Uterus (tissue), 3 donors: ENCODE measurements at regions not wholly inside any gene's neighbourhood (a gene's known extent, or its start where the extent isn't known, plus 50 kb on each side); places are given as distances from the start of the nearest gene placed in this dataset.
"Not testable (repeated sequence)": the region's sequence is repeated elsewhere in the genome, so short reads cannot be mapped to it uniquely, and the experiment has no call there.

ENCODE experiments used
- DNase-seq, 2 donors: peaks; one replicate each; pipeline ENCODE4 v3.0.0-alpha.2; 2019 to 2020
- H3K27ac ChIP-seq, 2 donors: fragments of 200-600 bp; sonication (generic); 1 replicate in 1 of 2; 2 replicates in 1 of 2; pipeline ENCODE4 v1.5.1; 2016 to 2018
- H3K27me3 ChIP-seq, 2 donors: fragments of 200-600 bp; sonication (generic); one replicate each; pipeline ENCODE4 v1.5.1; 2018 to 2019; ENCODE audit warnings: control low read depth in 1 of 2
- H3K36me3 ChIP-seq, 2 donors: fragments of 200-600 bp; sonication (generic); one replicate each; pipeline ENCODE4 v1.5.1; 2019; ENCODE audit warnings: control low read depth in 1 of 2
- H3K4me1 ChIP-seq, 2 donors: fragments of 200-600 bp; sonication (generic); one replicate each; pipeline ENCODE4 v1.5.1; 2018 to 2019; ENCODE audit warnings: control low read depth in 1 of 2
- H3K4me3 ChIP-seq, 2 donors: fragments of 200-600 bp; sonication (generic); 1 replicate in 1 of 2; 2 replicates in 1 of 2; pipeline ENCODE4 v1.5.1; 2018 to 2019; ENCODE audit warnings: mild to moderate bottlenecking in 1 of 2
- H3K9me3 ChIP-seq, 2 donors: fragments of 200-600 bp; sonication (generic); one replicate each; pipeline ENCODE4 v1.5.1; 2019; ENCODE audit warnings: control low read depth in 1 of 2
- POLR2A ChIP-seq, 2 donors: fragments of 450-650 bp; IDR thresholded peaks; one replicate each; pipeline ENCODE4 v1.6.1; 2016; ENCODE audit warnings: antibody characterized with exemption in 2 of 2, mild to moderate bottlenecking in 1 of 2, moderate library complexity in 1 of 2
- intact Hi-C: fragments of 100-400 bp; cut with DNase I; formaldehyde crosslinking; loops from one replicate; pipeline ENCODE4 v1.15.1; 2023; ENCODE audit warnings: low total_unique reads
- TF ChIP-seq, protein P1 (sequence below), 4 experiments: fragments of 200-600 bp in 2 of 4; fragments of 450-650 bp in 2 of 4; sonication (generic) in 2 of 4; IDR thresholded peaks; one replicate each; pipeline ENCODE4 v1.5.1; 2016 to 2019; ENCODE audit warnings: antibody characterized with exemption in 4 of 4, mild to moderate bottlenecking in 2 of 4, moderate library complexity in 1 of 4
- donor health status: DM: yes; HTN: yes; CAD: no.

DNA sequence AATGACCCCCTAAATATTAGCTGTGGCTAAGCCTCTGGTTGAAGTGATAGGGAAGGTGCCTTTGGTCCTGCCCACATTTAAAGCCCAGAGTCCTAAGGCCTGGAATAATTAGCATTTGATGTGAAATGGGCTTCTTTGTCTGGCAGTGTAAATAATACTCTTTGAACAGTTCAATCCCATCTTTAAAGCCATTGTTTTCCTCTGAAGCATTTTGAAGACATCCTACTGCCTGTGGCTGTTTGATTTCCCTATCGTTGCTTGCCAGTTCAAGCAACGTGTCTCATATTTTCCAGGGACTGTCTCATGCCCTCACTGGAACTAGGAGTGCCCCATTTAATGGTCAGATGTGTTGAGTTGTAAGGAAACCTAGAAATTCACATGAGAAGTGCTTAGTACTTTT lies 89.3 kb upstream of the BTN3A2 start:
- Histone ChIP-seq H3K27me3 (peaks cover under 1 to 4% of the 10 kb centered on the region in 2 donors), H3K9me3 (no peaks in the 10 kb centered on the region), H3K4me3 (no peak overlapping the region), H3K27ac (no peak overlapping the region), H3K36me3 (no peaks in the 10 kb centered on the region), H3K4me1 (peaks cover 0 to 4% of the 10 kb centered on the region in 2 donors)
- DNase-seq = no peak
- TF ChIP-seq, protein P1, sequence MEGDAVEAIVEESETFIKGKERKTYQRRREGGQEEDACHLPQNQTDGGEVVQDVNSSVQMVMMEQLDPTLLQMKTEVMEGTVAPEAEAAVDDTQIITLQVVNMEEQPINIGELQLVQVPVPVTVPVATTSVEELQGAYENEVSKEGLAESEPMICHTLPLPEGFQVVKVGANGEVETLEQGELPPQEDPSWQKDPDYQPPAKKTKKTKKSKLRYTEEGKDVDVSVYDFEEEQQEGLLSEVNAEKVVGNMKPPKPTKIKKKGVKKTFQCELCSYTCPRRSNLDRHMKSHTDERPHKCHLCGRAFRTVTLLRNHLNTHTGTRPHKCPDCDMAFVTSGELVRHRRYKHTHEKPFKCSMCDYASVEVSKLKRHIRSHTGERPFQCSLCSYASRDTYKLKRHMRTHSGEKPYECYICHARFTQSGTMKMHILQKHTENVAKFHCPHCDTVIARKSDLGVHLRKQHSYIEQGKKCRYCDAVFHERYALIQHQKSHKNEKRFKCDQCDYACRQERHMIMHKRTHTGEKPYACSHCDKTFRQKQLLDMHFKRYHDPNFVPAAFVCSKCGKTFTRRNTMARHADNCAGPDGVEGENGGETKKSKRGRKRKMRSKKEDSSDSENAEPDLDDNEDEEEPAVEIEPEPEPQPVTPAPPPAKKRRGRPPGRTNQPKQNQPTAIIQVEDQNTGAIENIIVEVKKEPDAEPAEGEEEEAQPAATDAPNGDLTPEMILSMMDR (IDR thresholded peaks at IDR 0.05) = no peak
- TF ChIP-seq POLR2A (IDR thresholded peaks at IDR 0.05) = no peak
- intact Hi-C loops = loop anchor here (10.0 kb wide), 1 partner anchor 51 kb away; a partner anchor contains a TSS

DNA sequence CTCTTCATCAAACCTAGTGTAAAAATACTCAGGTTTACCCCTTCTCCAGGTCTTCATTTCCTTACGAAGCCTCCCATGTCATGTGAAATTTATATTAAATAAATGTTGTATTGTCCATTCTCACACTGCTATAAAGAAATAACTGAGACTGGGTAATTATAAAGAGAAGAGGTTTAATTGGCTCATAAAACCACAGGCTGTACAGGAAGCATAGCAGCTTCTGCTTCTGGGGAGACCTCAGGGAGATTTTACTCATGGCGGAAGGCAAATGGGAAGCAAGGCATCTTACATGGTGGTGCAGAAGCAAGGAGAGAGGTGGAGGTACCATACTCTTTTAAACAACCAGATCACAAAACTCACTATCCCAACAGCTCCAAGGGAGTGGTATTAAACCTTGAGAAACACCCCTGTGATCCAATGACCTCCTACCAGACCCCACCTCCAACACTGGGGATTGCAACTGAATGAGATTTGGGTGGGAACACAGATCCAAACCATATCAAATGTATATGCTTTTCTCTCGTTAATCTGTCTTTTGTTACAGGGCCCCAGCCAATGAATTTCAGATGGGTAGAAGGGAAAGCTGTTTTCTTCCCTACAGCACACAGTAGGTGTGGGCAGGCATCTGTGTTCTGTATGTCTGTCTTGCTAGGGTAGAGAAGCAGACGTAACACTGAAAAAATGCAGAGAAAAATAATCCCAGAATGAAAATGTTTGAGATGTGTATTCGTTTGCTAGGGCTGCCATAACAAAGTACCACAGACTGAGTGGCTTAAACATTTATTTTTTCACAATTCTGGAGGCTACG lies 88.0 kb upstream of the BTN3A2 start:
- Histone ChIP-seq H3K9me3 (no peaks in the 10 kb centered on the region), H3K27me3 (peaks cover 0 to 4% of the 10 kb centered on the region in 2 donors), H3K4me3 (no peak overlapping the region), H3K4me1 (peaks cover 0 to 4% of the 10 kb centered on the region in 2 donors), H3K27ac (no peak overlapping the region), H3K36me3 (no peaks in the 10 kb centered on the region)
- TF ChIP-seq, protein P1 (IDR thresholded peaks at IDR 0.05) = no peak
- TF ChIP-seq POLR2A (IDR thresholded peaks at IDR 0.05) = no peak
- DNase-seq = no peak
- intact Hi-C loops = loop anchor here (10.0 kb wide), 1 partner anchor 52 kb away; a partner anchor contains a TSS

DNA sequence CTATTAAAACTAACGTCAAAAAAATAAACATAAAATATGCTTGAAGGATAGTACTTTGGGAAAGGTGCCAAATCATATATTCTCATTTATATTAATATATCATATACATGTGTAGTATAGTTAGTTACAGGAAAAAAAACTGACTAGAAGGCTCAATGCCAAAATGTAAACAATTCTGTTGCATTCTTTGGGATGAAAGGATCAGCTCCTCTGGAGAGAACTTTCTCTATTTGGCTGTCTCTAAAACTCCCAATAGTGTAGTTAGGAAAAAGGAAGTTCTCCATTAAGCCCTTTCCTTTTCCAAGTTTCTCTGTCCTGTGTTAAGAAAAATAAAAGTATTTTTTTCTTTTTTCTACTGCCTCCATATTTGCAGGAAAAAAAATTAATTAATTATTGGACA lies 86.5 kb upstream of the BTN3A2 start:
- no peaks in the 10 kb centered on the region for H3K4me1 ChIP-seq
- H3K36me3 ChIP-seq = no peaks in the 10 kb centered on the region
- no peaks in the 10 kb centered on the region for H3K27me3 ChIP-seq
- TF ChIP-seq POLR2A (IDR thresholded peaks at IDR 0.05) = no peak
- TF ChIP-seq, protein P1 (IDR thresholded peaks at IDR 0.05) = no peak
- H3K4me3 ChIP-seq = no peak overlapping the region
- intact Hi-C loops = loop anchor here (10.0 kb wide), 1 partner anchor 54 kb away; a partner anchor contains a TSS
- H3K9me3 ChIP-seq = no peaks in the 10 kb centered on the region
- DNase-seq = no peak
- no peak overlapping the region for H3K27ac ChIP-seq

DNA sequence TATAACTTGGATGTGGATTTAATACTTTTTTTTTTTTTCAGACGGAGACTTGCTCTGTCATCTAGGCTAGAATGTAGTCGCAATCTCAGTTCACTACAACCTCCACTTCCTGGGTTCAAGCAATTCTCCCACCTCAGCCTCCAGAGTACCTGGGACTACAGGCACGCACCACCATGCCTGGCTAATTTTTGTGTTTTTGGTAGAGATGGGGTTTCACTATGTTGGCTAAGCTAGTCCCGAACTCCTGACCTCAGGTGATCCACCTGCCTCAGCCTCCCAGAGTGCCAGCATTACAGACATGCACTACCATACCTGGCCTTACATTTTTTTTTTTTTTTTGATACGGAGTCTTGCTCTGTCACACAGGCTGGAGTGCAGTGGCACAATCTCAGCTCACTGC lies 85.6 kb upstream of the BTN3A2 start:
- not testable (repeated sequence) for H3K27me3 ChIP-seq, DNase-seq, H3K4me3 ChIP-seq, H3K9me3 ChIP-seq, H3K27ac ChIP-seq, H3K36me3 ChIP-seq, H3K4me1 ChIP-seq
- intact Hi-C loops = loop anchor here (10.0 kb wide), 1 partner anchor 55 kb away; a partner anchor contains a TSS

DNA sequence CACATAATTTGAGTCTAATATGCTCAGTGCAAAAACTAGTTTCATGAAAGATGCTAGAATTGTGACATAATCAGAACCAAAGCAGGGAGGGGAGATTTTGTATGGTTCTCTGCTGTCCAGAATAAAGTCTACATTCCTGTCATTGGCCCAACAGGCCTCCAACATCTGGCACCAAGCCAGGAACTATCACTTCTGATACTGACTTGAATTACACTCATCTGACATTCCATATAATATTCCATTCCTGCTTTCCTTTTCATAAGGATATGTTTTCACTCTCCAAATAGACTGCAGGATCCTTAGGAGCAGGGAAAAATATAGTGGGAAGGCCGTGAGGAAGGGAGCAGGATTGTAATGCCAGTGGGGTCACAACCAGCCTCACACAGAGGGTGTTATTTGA lies 84.6 kb upstream of the BTN3A2 start:
- Histone ChIP-seq H3K27me3 (no peaks in the 10 kb centered on the region), H3K4me3 (no peak overlapping the region), H3K27ac (no peak overlapping the region), H3K4me1 (no peaks in the 10 kb centered on the region), H3K36me3 (no peaks in the 10 kb centered on the region), H3K9me3 (no peaks in the 10 kb centered on the region)
- TF ChIP-seq, protein P1 (IDR thresholded peaks at IDR 0.05) = no peak
- no peak for TF ChIP-seq POLR2A (IDR thresholded peaks at IDR 0.05)
- intact Hi-C loops = no loop called here
- DNase-seq = no peak
